AG04449 (cell line): ENCODE measurements at regions not wholly inside any gene's neighbourhood (a gene's known extent, or its start where the extent isn't known, plus 50 kb on each side); places are given as distances from the start of the nearest gene placed in this dataset.

Experiments
- CTCF ChIA-PET: fragments of 350-600 bp; formaldehyde crosslinking; extraction: SDS; loops from one replicate; lab custom pipeline; 2021; ENCODE audit warnings: antibody characterized with exemption; lab: Yijun Ruan, JAX
- POLR2A ChIA-PET: fragments of 400-600, 350-600 bp; formaldehyde crosslinking; extraction: SDS; loops from one replicate; lab custom pipeline; 2020; ENCODE audit warnings: antibody characterized with exemption, inconsistent platforms; lab: Yijun Ruan, JAX
- DNase-seq: peaks from one replicate; pipeline ENCODE4 v3.0.0-alpha.2; 2010; ENCODE audit warnings: low read depth, low spot score
- H3K4me3 ChIP-seq: 2 replicates; pipeline ENCODE4 v1.5.1; 2011; ENCODE audit warnings: low read depth, mild to moderate bottlenecking, control low read depth, low read length
- TF ChIP-seq, protein P1 (sequence below): IDR thresholded peaks from one replicate; pipeline ENCODE4 v1.5.1; 2011; ENCODE audit warnings: mild to moderate bottlenecking, moderate library complexity, low read length, control low read depth, inconsistent platforms; ENCODE audit not compliant: insufficient read depth; ENCODE audit errors: missing control alignments

DNA sequence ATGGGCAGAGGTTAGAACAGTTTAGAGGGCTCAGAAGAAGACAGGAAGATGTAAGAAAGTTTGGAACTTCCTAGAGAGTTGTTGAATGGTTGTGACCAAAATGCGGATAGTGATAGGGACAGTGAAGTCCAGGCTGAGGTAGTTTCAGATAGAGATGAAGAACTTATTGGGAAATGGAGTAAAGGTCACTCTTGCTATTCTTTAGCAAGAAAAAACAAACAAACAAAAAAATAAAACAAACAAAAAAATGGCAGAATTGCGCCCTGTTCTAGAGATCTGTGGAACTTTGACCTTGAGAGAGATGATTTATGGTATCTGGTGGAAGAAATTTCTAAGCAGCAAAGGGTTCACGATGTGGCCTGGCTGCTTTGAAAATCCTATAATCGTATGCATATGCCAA, 185.1 kb upstream of the SFRP2 start:
- TF ChIP-seq, protein P1, sequence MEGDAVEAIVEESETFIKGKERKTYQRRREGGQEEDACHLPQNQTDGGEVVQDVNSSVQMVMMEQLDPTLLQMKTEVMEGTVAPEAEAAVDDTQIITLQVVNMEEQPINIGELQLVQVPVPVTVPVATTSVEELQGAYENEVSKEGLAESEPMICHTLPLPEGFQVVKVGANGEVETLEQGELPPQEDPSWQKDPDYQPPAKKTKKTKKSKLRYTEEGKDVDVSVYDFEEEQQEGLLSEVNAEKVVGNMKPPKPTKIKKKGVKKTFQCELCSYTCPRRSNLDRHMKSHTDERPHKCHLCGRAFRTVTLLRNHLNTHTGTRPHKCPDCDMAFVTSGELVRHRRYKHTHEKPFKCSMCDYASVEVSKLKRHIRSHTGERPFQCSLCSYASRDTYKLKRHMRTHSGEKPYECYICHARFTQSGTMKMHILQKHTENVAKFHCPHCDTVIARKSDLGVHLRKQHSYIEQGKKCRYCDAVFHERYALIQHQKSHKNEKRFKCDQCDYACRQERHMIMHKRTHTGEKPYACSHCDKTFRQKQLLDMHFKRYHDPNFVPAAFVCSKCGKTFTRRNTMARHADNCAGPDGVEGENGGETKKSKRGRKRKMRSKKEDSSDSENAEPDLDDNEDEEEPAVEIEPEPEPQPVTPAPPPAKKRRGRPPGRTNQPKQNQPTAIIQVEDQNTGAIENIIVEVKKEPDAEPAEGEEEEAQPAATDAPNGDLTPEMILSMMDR = no peak
- no peak overlapping the region for H3K4me3 ChIP-seq
- DNase-seq = no peak
- POLR2A ChIA-PET = no interaction called here
- CTCF ChIA-PET = no interaction called here

DNA sequence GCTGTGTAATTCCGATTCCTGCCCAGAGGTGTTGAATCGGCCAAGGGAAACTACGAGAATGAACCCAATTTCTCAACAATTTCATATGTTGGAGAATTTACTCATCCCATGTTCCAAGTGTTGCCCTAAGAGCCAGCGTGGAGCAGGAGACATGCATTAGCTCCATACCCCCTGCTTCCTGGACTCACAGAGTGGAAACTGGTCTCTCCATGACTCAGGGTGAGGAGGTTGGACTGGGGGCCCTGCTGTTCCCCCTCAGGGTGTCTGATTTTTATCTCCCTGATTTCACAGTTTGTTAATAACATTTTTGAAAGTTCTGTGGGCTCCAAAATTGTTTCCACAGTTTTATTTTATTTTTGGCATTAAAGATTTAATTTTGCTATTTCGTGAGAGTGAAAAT, 183.0 kb upstream of the SFRP2 start:
- no peak overlapping the region for H3K4me3 ChIP-seq
- TF ChIP-seq, protein P1 = no peak
- POLR2A ChIA-PET = no interaction called here
- no peak for DNase-seq
- CTCF ChIA-PET = no interaction called here

DNA sequence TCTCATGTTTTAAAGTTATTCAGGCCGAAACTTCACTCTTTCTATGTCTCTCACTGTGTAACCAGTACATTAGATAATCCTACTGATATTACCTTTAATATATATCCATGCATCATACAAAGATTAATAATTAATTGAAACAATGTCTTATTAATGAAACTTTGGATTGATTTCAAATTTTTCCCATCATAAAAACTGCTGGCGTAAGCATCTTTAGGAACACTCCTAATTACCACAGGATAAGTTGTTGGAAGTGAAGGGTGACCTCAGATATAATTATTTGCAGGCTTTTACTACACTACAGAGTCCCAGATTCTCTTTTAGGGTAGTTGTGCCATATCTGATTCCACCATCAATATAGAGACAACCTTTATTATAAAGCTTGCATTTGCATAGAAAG, 181.3 kb upstream of the SFRP2 start:
- no peak overlapping the region for H3K4me3 ChIP-seq
- POLR2A ChIA-PET = no interaction called here
- TF ChIP-seq, protein P1 = no peak
- DNase-seq = no peak
- CTCF ChIA-PET = no interaction called here

DNA sequence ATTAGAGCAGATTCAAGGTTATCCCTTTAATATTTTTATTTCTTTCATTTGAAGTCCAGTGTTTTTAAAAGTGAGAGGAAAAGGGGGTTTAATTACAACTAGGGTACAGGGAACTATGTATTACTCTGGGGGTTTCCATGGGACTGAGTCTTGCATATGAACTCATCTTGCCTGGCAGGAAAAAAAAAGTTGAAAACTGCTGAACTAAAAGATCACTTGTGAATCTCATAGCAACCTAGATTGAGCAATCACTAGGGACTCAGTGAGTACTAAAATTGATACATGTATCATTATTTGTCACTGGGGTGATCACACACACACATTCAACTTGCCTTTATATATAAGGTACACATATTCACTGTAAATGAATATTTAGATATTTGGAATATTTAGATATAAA, 180.7 kb upstream of the SFRP2 start:
- POLR2A ChIA-PET = no interaction called here

DNA sequence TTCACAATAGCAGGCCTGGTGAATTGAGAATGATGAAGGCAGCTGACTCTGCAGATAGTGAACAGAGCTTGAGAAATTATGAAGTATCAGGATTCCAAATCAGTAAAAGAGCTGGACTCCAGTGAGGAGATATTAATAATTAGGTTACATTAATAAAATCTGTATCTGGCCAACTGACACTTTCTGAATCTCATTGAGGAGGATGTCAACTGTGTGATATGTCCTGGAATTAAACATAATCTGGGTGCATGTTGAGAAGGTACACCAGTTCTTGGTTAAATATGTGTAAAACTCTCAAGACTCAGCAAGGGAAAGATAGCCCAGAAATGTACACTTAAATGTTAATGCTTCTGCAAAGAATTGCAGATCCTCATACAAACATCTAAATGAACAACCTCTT, 177.8 kb upstream of the SFRP2 start:
- no peak for DNase-seq
- POLR2A ChIA-PET = no interaction called here
- H3K4me3 ChIP-seq = no peak overlapping the region
- TF ChIP-seq, protein P1 = no peak
- CTCF ChIA-PET = no interaction called here

More for the DNA sequence above, 180.7 kb upstream of the SFRP2 start:
- H3K4me3 ChIP-seq = no peak overlapping the region
- CTCF ChIA-PET = no interaction called here
- TF ChIP-seq, protein P1 = no peak
- no peak for DNase-seq

DNA sequence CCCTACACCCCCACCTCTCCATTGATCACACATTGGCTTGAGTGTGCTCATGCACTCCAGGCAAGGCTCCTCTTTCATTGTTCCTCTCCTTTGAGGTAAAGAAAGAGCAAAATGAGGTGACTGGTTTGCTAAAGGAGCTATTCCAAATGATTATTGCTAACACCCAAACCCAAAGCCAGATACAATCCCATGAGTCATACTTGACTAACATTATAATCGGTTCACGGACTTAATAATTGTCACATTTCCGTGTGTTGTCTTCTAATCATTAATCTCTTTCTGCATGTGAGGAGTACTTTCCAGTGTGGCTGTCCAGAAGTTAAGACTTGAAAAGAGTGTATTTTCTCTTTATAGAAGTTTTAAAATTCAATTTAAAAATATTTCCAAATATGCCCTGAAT, 174.3 kb upstream of the SFRP2 start:
- no peak overlapping the region for H3K4me3 ChIP-seq
- TF ChIP-seq, protein P1 = no peak
- DNase-seq = no peak
- CTCF ChIA-PET = no interaction called here
- POLR2A ChIA-PET = no interaction called here
